GM12891 (cell line): ENCODE measurements at regions not wholly inside any gene's neighbourhood (a gene's known extent, or its start where the extent isn't known, plus 50 kb on each side); places are given as distances from the start of the nearest gene placed in this dataset.

Experiments
- POLR2A ChIP-seq: IDR thresholded peaks from 2 replicates; pipeline ENCODE4 v1.6.1; 2011; ENCODE audit warnings: low read depth, low read length, control low read depth
- POLR2AphosphoS5 ChIP-seq: IDR thresholded peaks from 2 replicates; pipeline ENCODE4 v1.6.1; 2011; ENCODE audit warnings: low read depth, low read length, control low read depth
- TAF1 ChIP-seq: IDR thresholded peaks from 2 replicates; pipeline ENCODE4 v1.6.1; 2011; ENCODE audit warnings: low read depth, low read length, control low read depth

- no peak for TF ChIP-seq POLR2AphosphoS5
- TF ChIP-seq POLR2A, result no peak
- no peak for TF ChIP-seq TAF1
Measured at GRCh38 chr17:62189377-62189776, 124.3 kb upstream of the MED13 start.
